GM18511 (cell line): ENCODE measurements at regions not wholly inside any gene's neighbourhood (a gene's known extent, or its start where the extent isn't known, plus 50 kb on each side); places are given as distances from the start of the nearest gene placed in this dataset.
"Not testable (repeated sequence)": the region's sequence is repeated elsewhere in the genome, so short reads cannot be mapped to it uniquely, and the experiment has no call there.

Experiments used
- ATAC-seq: cut with Tn5 transposase; IDR thresholded peaks from one replicate; pipeline ENCODE4 v1.9.1; 2021; ENCODE audit warnings: mild to moderate bottlenecking, moderate library complexity; ENCODE audit not compliant: unreplicated experiment

DNA sequence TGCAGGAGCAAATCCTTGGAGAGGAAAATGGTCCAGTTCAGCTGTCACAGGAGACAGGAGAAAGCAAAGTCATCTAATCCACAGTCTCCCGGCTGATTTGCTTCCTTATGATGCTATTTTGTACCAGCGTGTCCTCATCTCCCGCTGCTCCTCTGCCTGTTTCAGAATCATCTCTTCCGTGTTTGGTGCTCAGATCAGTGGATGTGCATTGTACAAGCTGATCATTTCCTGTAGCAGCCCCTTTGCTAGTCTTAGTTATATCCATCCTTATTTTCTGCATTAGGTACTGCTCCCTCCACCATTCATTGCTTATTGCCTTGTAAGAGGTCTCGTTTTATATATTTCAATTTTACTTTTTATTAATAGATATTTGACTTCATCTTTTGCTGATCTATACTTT, 219.9 kb upstream of the PRSS58 start:
- ATAC-seq, result not testable (repeated sequence)

DNA sequence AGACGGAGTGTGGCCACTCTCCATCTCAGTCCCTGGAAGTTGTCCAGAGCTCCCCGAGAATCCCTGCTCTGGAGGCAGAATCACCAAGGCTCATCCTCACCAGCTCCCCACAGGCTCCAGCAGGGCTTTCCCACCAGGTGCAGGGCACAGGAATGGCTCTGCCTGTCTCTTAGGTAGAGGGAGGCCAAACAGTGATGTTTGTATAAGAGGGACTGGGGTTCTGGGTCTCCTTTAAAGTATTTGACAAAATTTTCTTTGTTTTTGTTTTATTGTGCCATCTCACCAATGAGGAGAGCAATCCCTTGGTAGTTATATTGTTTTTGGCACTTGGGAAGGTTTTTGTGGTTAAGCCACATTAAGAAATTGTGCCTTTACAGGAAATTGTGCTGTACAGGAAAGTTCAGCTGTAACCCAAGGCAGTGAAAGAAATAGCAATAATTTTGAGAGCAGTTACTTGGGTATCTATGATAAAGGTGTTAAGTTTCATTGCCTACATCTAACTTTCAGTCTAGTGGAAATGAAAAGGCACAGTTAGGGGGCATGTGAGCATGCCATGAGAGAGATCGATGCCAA, 219.3 kb upstream of the PRSS58 start:
- no peak for ATAC-seq

DNA sequence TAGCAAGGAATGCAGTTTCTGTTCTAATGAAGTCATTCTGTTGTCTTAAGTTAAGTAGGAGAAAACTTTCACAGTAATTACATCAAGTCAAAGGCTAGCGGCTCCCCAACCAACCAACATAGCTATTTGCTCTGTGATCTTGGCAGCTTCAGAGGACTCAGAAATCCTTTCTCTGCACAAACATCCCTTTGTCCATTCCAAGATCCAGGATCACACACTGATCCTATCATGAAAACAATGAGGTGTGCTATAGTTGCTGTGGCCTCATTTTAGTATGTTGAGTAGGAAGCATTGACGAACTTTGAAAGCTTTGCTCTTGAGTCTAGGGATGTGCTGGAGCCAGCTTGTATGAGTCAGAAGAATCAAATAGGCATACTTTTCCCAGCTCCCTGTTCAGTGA, 218.2 kb upstream of the PRSS58 start:
- no peak for ATAC-seq

DNA sequence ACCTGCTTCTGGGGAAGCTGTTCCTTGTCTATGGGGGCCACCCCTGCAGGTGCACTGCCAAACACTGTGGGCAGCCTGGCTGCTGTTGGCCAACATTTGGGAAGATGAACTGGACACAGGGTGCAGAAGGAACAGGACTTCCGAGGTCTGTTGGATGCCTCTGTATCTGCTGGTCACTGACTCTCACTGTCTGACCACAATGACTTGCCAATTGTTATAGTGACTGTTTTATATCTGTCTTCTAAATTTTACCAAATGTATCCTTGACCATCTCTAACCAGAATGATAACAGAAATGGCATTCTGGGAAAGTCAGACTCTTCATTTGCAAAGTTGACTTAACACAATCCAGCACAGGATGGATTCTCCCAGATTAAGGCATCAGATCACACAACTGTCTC, 214.0 kb upstream of the PRSS58 start:
- ATAC-seq, result no peak

DNA sequence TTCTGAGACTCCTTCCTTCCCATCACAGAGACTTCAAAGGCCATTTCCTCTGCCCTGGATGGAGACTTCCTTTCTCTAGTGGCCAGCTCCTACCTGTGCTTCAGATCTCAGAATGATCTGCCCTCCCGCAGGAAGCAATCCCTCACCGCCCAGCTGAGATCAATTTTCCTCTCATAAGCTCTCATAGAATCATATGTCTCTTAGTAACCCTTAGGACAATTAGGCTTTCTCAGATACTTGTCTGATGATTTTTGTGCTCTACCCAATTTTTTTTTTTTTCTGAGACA, 212.6 kb upstream of the PRSS58 start:
- ATAC-seq, result no peak

DNA sequence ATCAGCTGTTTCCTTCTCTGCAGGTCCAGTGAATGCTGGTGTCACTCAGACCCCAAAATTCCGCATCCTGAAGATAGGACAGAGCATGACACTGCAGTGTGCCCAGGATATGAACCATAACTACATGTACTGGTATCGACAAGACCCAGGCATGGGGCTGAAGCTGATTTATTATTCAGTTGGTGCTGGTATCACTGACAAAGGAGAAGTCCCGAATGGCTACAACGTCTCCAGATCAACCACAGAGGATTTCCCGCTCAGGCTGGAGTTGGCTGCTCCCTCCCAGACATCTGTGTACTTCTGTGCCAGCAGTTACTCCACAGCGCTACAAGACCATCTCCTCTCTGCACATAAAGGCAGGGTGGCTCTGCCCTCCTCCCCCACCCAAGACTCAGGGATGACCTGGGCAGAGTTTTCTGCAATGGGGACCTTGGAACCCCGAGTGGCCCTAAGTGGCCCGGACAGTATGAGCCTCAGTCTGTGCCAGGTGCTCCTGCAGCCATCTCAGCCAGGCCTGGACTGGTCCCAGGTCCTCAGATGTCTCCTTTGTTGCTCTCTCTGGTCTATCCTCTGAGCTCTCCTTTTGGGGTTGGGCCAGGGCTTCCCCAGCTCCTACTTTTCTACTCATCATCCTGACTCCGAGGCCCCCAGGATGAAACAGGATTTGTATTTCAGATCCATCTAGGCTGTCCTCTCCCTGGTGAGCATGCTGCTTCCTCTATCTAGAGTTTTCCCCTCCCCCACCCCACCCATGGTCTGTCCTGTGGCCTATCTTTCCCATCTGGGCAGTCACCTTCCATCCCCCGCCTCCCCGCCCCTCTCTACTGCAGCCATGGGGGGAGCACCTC, 212.1 kb upstream of the PRSS58 start:
- ATAC-seq, result no peak

DNA sequence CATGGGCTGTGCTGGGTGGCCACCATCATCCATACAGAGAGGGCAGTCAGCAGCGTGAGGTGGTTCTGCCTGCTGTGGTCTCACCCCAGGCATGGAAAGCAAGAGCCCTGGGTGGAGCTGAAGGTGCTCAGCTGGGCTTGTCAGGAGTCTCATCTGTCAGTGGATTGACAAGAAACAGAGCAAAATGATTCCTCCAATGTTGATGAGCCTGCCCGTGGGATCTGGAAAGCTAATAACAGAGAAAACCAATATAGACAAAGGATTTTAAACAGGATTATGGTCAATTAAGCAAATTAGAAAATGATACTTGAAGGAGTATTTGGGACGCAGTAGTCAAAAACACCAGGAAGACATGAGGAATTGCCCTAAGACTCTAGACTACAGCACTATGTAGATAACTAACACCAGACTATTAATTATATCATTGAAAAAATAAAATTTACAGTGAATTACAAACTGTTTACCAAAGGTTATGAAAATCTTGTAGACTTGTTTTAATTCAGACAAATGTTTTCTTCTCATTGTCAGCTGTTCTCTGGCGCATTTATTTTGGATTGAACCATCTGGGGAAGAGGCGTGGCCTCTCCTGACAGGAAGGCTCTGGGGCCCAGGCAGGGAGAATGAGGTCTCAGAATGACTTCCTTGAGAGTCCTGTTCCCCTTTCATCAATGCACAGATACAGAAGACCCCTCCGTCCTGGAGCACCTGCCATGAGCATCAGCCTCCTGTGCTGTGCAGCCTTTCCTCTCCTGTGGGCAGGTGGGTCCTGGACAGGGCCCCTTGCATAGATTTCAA, 211.2 kb upstream of the PRSS58 start:
- no peak for ATAC-seq

DNA sequence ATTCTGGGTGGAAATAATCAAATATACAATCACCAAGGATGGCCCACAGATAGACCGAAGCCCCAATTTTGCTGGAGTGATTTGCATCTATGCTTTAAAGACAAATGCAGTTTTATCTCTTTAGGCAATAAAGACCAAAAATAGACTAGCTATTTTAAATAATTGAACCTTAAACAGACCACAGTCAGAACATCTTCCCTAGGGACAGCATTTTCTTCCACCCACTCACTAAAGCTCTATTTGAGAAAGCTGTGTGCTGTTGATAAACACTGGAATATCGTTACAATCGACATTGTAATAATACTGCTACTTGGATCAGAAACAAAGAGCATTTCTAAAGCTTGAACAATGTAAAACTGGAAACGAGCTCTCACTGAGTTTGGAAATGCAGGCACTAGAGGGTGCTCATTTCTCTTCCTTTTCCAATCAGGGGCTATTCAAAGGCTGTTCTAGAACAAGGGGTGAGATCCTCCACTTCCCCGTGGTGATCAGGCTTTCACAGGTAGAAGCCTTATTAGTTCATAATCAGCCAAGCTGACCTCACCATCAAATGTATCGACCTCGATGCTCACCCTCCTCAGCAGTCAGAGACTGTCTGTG, 209.3 kb upstream of the PRSS58 start:
- ATAC-seq, result not testable (repeated sequence)

DNA sequence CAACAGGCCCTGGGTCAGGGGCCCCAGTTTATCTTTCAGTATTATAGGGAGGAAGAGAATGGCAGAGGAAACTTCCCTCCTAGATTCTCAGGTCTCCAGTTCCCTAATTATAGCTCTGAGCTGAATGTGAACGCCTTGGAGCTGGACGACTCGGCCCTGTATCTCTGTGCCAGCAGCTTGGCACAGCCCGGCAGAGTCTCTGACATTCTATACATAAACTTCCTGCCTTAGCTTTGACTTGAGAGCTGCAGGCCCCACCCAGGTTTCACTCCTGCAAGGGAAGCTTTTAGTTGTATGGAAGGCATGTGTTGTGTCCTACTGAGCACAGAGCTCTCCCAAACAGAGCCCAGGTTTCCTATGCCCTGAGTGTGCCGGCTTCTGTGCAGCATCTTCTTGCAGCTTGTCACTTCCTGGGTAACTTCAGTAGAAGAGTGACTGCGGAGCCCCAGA, 205.6 kb upstream of the PRSS58 start:
- peak; percentile 61 for ATAC-seq

DNA sequence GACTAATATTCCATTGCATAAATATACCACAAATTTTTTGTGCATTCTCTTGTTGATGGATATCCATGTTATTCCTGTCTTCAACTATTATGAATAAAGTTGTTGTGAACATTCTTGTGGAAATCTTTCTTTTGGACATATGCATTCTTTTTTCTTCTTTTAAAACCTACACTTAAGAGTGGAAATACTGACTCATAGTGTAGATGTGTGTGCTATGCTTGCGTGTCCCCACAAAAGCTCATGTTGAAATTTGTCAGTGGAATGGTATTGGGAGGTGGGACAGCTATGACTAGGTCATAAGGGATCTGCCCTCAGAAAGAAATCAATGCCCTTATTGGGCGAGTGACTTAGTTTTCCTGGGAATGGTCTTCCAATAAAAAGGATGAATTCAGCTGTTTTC, 203.6 kb upstream of the PRSS58 start:
- ATAC-seq, result no peak

DNA sequence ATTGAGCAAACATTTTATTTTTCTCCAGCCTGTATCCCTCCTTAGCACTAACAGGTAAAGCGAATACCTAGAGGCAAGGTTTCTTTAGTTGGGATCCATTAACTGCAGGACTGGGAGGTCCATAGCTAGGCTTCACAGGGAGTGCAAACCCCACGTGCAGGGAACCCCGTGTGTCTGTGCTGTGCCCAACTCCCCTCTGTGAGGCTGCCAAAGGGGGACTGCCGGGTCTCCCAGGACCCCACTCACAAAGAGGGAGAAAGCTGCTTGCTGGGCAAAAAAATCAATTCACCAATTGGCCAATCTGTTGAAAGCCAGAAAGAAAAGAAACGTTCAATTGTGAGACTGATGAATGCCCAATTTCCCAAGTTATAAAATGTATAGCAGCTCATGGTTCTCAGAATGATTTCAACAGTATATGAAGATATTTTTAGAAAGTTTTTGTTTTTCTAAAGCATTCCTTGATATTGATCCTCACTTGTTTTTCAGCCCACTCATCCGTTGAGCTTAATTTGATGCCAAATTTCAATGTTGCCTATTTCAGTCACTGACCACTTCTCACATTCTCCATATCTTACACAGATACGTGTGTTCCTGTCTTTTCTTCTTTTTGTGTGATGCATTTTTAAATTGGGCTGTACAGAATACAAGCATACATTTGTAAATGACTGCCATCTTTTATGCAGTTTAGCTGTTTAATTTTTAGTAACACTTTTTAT, 202.7 kb upstream of the PRSS58 start:
- no peak for ATAC-seq

DNA sequence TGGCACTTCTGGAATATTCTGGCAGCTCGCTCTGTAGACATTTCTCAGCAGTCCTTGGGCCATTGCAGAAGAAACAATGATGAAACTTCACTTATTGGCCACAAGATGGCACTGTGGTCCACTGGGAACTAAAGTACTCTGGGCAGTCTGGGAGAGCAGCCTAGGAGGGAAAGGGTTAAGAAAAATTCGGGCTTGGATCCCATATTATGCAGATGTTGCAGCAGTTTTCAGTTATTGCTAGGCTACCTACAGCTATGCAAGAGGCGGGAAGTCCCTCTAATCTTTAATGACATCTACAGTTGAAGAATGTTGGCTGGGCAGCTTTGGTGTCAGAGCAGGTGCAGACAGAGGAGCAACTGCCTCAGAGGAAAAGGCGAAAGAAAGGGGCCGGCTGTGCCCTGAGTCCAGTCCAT, 201.7 kb upstream of the PRSS58 start:
- peak; percentile 80 for ATAC-seq

DNA sequence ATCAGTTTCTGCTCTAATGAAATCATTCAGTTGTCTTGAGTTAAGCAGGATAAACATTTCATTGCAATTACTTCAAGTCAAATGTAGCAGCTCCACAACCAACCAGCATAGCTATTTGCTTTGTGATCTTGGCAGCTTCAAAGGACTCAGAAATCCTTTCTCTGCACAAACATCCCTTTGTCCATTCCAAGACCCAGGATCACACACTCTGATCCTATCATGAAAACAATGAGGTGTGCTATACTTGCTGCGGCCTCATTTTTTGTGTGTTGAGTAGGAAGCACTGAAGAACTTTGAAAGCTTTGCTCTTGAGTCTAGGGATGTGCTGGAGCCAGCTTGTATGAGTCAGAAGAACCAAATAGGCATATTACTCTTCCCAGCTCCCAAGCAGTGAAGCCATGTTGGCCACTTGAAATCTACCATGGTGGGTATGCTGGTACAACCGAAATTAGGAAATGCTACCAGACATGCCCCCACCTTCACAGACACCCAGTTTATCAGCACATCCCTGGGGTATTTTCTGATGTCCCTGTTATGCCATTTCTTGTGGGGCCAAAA, 199.4 kb upstream of the PRSS58 start:
- ATAC-seq, result no peak

DNA sequence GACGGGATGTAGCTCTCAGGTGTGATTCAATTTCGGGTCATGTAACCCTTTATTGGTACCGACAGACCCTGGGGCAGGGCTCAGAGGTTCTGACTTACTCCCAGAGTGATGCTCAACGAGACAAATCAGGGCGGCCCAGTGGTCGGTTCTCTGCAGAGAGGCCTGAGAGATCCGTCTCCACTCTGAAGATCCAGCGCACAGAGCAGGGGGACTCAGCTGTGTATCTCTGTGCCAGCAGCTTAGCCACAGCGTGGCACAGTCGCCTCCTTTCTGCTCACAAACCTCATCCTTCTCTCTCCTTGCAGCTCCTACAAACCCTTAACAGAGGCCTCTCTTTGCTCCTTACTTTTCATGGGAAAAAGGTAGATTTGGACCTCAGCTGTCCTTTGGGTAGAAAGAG, 197.5 kb upstream of the PRSS58 start:
- ATAC-seq, result no peak

DNA sequence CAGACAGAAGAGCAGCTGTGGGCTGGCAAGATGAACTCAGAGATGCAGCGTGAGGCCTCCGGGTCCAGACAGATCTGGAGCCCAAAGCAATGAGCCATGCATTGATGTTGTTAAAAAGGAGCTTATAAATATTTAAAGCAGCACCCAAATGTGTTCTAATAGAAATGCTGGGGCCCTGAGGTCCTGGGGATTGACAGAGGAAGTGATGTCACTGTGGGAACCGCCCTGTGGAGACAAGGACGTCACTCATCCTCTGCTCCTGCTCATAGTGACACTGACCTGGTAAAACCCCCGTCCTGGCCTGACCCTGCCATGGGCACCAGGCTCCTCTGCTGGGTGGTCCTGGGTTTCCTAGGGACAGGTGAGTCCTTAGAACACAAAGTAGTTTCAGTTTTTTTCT, 197.0 kb upstream of the PRSS58 start:
- no peak for ATAC-seq

DNA sequence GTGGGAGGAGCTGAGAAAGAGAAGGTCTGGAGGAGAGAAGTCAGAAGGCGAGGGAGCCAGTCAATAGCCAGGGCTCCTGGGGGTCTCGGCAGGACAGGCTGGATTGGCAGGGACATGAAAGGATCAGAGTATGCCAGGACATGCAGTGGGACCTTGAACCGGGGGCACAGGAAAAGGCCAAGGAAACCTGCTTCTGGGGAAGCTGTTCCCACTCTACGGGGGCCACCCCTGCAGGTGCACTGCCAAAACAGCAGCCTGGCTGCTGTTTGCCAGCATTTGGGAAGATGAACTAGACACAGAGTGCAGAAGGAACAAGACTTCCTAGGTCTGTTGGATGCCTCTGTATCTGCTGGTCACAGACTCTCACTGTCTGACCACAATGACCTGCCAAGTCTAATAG, 194.9 kb upstream of the PRSS58 start:
- ATAC-seq, result no peak

DNA sequence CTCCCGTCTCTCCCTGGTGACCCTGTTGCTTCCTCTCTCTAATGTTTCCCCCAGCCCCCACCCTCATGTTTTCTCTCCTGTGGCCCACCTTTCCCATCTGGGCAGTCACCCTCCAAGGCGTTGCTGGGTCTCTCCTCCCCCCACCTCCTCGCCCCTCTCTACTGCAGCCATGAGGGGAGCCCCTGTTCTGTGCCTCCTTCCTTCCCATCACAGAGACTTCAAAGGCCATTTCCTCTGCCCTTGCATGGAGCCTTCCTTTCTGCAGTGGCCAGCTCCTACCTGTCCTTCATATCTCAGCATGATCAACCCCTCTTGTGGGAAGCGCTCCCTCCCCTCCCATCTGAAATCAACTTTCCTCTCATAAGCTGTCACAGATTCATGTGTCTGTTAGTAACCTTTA, 194.0 kb upstream of the PRSS58 start:
- no peak for ATAC-seq

DNA sequence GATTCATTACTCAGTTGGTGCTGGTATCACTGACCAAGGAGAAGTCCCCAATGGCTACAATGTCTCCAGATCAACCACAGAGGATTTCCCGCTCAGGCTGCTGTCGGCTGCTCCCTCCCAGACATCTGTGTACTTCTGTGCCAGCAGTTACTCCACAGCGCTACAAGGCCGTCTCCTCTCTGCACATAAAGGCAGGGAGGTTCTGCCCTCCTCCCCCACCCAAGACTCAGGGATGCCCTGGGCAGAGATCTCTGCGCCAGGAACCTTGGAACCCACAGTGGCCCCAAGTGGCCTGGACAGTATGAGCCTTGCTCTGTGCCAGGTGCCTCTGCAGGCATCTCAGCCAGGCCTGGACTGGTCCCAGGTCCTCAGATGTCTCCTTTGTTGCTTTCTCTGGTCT, 193.4 kb upstream of the PRSS58 start:
- no peak for ATAC-seq

DNA sequence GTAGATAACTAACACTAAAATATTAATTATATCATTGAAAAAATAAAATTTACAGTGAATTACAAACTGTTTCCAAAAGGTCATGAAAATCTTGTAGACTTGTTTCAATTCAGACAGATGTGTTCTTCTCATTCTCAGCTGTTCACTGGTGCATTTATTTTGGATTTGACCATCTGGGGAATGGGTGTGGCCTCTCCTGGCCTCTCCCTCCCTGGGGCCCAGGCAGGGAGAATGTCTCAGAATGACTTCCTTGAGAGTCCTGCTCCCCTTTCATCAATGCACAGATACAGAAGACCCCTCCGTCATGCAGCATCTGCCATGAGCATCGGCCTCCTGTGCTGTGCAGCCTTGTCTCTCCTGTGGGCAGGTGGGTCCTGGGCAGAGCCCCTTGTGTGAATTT, 192.8 kb upstream of the PRSS58 start:
- ATAC-seq, result no peak

DNA sequence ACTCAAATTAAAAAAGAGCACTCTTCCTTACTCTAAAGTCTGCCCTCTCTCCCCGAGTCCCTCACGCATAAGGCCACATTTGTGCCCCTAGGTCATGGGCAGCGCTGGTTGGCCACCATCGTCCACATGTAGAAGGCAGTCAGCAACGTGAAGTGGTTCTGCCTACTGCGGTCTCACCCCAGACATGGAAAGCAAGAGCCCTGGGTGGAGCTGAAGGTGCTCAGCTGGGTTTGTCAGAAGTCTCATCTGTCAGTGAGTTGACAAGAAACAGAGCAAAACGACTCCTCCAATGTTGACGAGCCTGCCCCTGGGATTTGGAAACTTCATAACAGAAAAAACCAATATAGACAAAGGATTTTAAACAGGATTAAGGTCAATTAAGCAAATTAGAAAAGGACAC, 192.3 kb upstream of the PRSS58 start:
- no peak for ATAC-seq

DNA sequence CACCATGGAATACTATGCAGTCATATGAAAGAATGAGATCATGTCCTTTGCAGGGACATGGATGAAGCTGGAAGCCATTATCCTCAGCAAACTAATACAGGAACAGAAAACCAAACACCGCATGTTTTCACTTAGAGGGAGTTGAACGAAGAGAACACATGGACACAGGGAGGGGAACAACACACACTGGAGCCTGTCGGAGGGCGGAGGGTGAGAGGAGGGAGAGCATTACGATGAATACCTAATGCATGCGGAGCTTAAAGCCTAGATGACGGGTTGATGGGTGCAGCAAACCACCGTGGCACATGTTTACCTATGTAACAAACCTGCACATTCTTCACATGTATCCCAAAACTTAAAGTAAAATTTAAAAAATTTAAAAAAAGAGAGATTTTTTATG, 191.0 kb upstream of the PRSS58 start:
- ATAC-seq, result not testable (repeated sequence)
